ENCODE measurements at regions not wholly inside any gene's neighbourhood (a gene's known extent, or its start where the extent isn't known, plus 50 kb on each side); places are given as distances from the start of the nearest gene placed in this dataset.

GRCh38 chr5:81829242-81829641 is 78.3 kb upstream of the SSBP2 start:
- Histone ChIP-seq H3K4me1 (no peaks in the 10 kb centered on the region), H3K27me3 (replicated peaks; ENCODE audit: control insufficient read depth, insufficient read depth, low read length) (no peaks in the 10 kb centered on the region), H3K9me3 (no peaks in the 10 kb centered on the region), H3K4me3 (ENCODE audit: low read depth, low read length) (no peak overlapping the region), H3K36me3 (ENCODE audit: control insufficient read depth, insufficient read depth, low read length) (no peaks in the 10 kb centered on the region)
- Mint-ChIP-seq H3K36me3 (ENCODE audit: insufficient read depth, unreplicated experiment) (no peaks in the 10 kb centered on the region), H3K9me3 (ENCODE audit: unreplicated experiment) (no peaks in the 10 kb centered on the region), H3K27ac (ENCODE audit: unreplicated experiment) (no peak overlapping the region), H3K27me3 (ENCODE audit: insufficient read depth, unreplicated experiment) (peaks cover 2% of the 10 kb centered on the region), H3K4me1 (ENCODE audit: low read depth, unreplicated experiment) (no peaks in the 10 kb centered on the region), H3K4me3 (ENCODE audit: unreplicated experiment) (no peak overlapping the region)
- TF ChIP-seq, protein P1, sequence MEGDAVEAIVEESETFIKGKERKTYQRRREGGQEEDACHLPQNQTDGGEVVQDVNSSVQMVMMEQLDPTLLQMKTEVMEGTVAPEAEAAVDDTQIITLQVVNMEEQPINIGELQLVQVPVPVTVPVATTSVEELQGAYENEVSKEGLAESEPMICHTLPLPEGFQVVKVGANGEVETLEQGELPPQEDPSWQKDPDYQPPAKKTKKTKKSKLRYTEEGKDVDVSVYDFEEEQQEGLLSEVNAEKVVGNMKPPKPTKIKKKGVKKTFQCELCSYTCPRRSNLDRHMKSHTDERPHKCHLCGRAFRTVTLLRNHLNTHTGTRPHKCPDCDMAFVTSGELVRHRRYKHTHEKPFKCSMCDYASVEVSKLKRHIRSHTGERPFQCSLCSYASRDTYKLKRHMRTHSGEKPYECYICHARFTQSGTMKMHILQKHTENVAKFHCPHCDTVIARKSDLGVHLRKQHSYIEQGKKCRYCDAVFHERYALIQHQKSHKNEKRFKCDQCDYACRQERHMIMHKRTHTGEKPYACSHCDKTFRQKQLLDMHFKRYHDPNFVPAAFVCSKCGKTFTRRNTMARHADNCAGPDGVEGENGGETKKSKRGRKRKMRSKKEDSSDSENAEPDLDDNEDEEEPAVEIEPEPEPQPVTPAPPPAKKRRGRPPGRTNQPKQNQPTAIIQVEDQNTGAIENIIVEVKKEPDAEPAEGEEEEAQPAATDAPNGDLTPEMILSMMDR (IDR thresholded peaks at IDR 0.05; ENCODE audit: insufficient read depth in 1 of 2, low read depth in 1 of 2, low read length in 1 of 2, severe bottlenecking in 1 of 2, unreplicated experiment in 1 of 2) = no peak
- no TSS peak for BruUV-seq (replicated peaks)
- DNase-seq = no peak
- intact Hi-C loops (cut with micrococcal nuclease; ENCODE audit: unreplicated experiment) = no loop called here
- CTCF ChIA-PET = no interaction called here
- POLR2A ChIA-PET = no interaction called here

DNA sequence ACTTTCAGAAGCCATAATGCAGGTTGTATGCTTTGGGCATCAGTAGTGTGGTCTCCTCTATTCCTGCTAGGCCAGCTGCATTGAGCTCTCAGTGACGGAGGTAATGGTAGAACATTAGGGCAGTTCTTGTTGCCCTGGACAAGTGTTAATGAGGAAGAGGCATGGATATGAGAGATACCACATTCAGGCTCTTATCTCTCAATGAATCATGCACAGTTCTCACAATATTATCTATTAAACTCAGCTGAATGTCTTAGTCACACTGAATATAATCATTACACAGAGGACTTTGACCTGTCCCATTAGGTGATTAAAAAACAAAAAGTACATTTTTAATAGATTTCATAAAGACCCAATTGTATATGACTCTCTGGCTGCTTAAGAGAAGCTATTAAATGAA is 76.6 kb upstream of the SSBP2 start:
- Histone ChIP-seq H3K9me3 (no peaks in the 10 kb centered on the region), H3K4me3 (ENCODE audit: low read depth, low read length) (no peak overlapping the region), H3K27me3 (replicated peaks; ENCODE audit: control insufficient read depth, insufficient read depth, low read length) (no peaks in the 10 kb centered on the region), H3K36me3 (ENCODE audit: control insufficient read depth, insufficient read depth, low read length) (no peaks in the 10 kb centered on the region), H3K4me1 (no peaks in the 10 kb centered on the region)
- H3K36me3 Mint-ChIP-seq (ENCODE audit: insufficient read depth, unreplicated experiment) = no peaks in the 10 kb centered on the region
- peaks cover 2% of the 10 kb centered on the region for H3K27me3 Mint-ChIP-seq (ENCODE audit: insufficient read depth, unreplicated experiment)
- no TSS peak for BruUV-seq (replicated peaks)
- intact Hi-C loops (cut with micrococcal nuclease; ENCODE audit: unreplicated experiment) = no loop called here
- no peak overlapping the region for H3K27ac Mint-ChIP-seq (ENCODE audit: unreplicated experiment)
- CTCF ChIA-PET = no interaction called here
- no peaks in the 10 kb centered on the region for H3K4me1 Mint-ChIP-seq (ENCODE audit: low read depth, unreplicated experiment)
- H3K4me3 Mint-ChIP-seq (ENCODE audit: unreplicated experiment) = no peak overlapping the region
- TF ChIP-seq, protein P1 (IDR thresholded peaks at IDR 0.05; ENCODE audit: insufficient read depth in 1 of 2, low read depth in 1 of 2, low read length in 1 of 2, severe bottlenecking in 1 of 2, unreplicated experiment in 1 of 2) = no peak
- no peaks in the 10 kb centered on the region for H3K9me3 Mint-ChIP-seq (ENCODE audit: unreplicated experiment)
- no peak for DNase-seq
- POLR2A ChIA-PET = no interaction called here

DNA sequence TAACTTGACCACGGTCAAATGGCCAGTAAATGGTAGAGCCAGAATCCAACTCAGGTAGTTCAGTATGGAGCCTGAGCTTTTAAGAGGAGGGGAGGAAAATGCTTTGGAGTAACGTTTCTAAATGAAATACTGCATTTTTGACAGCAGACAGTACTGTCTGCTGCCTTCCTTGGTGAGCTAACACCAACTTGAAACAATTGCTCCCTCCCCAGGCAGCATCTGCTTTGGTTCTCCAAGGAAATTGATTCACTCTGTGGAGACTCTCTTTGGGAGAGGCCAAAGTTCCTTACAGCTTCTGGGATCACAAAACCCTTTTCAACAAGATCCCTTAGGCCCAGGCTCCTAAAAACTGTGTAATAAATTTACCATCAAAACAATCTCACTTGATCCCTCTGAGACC is 75.2 kb upstream of the SSBP2 start:
- Mint-ChIP-seq H3K9me3 (ENCODE audit: unreplicated experiment) (no peaks in the 10 kb centered on the region), H3K27ac (ENCODE audit: unreplicated experiment) (no peak overlapping the region), H3K27me3 (ENCODE audit: insufficient read depth, unreplicated experiment) (no peaks in the 10 kb centered on the region), H3K4me1 (ENCODE audit: low read depth, unreplicated experiment) (no peaks in the 10 kb centered on the region), H3K4me3 (ENCODE audit: unreplicated experiment) (no peak overlapping the region), H3K36me3 (ENCODE audit: insufficient read depth, unreplicated experiment) (no peaks in the 10 kb centered on the region)
- POLR2A ChIA-PET = no interaction called here
- intact Hi-C loops (cut with micrococcal nuclease; ENCODE audit: unreplicated experiment) = no loop called here
- CTCF ChIA-PET = no interaction called here
- no peaks in the 10 kb centered on the region for H3K27me3 ChIP-seq (replicated peaks; ENCODE audit: control insufficient read depth, insufficient read depth, low read length)
- H3K4me1 ChIP-seq = no peaks in the 10 kb centered on the region
- no peaks in the 10 kb centered on the region for H3K36me3 ChIP-seq (ENCODE audit: control insufficient read depth, insufficient read depth, low read length)
- no peaks in the 10 kb centered on the region for H3K9me3 ChIP-seq
- DNase-seq = no peak
- BruUV-seq (replicated peaks) = no TSS peak
- TF ChIP-seq, protein P1 (IDR thresholded peaks at IDR 0.05; ENCODE audit: insufficient read depth in 1 of 2, low read depth in 1 of 2, low read length in 1 of 2, severe bottlenecking in 1 of 2, unreplicated experiment in 1 of 2) = no peak
- no peak overlapping the region for H3K4me3 ChIP-seq (ENCODE audit: low read depth, low read length)
